Hepatocyte (in vitro differentiated cells): ENCODE measurements at regions not wholly inside any gene's neighbourhood (a gene's known extent, or its start where the extent isn't known, plus 50 kb on each side); places are given as distances from the start of the nearest gene placed in this dataset.
"Not testable (repeated sequence)": the region's sequence is repeated elsewhere in the genome, so short reads cannot be mapped to it uniquely, and the experiment has no call there.

ENCODE experiments used
- DNase-seq: peaks from one replicate; pipeline ENCODE4 v3.0.0-alpha.2; 2016; ENCODE audit warnings: low spot score
- H2AFZ ChIP-seq: fragments of 200-600 bp; sonication (generic); 2 replicates; pipeline ENCODE4 v1.6.0; 2016; ENCODE audit warnings: antibody characterized with exemption, mild to moderate bottlenecking
- H3K27ac ChIP-seq: fragments of 200-600 bp; sonication (generic); 2 replicates; pipeline ENCODE4 v1.5.1; 2016; ENCODE audit warnings: mild to moderate bottlenecking
- H3K27me3 ChIP-seq: fragments of 200-600 bp; sonication (generic); 2 replicates; pipeline ENCODE4 v1.6.1; 2016
- H3K36me3 ChIP-seq: fragments of 200-600 bp; sonication (generic); replicated peaks from 2 replicates; pipeline ENCODE4 v1.5.1; 2016; ENCODE audit warnings: low read depth; ENCODE audit not compliant: insufficient read depth
- H3K4me1 ChIP-seq: fragments of 200-600 bp; sonication (generic); 2 replicates; pipeline ENCODE4 v1.5.1; 2016; ENCODE audit warnings: mild to moderate bottlenecking, moderate library complexity; ENCODE audit not compliant: insufficient read depth
- H3K4me2 ChIP-seq: fragments of 200-600 bp; sonication (generic); 2 replicates; pipeline ENCODE4 v1.6.0; 2016
- H3K4me3 ChIP-seq: fragments of 200-600 bp; sonication (generic); 2 replicates; pipeline ENCODE4 v1.5.1; 2016; ENCODE audit warnings: mild to moderate bottlenecking
- H3K79me2 ChIP-seq: fragments of 200-600 bp; sonication (generic); 2 replicates; pipeline ENCODE4 v1.6.0; 2017; ENCODE audit warnings: mild to moderate bottlenecking
- H3K9me2 ChIP-seq: fragments of 200-600 bp; sonication (generic); replicated peaks from 2 replicates; pipeline ENCODE4 v1.6.0; 2017; ENCODE audit warnings: mild to moderate bottlenecking; ENCODE audit not compliant: insufficient read depth
- H3K9me3 ChIP-seq: fragments of 200-600 bp; sonication (generic); 2 replicates; pipeline ENCODE4 v1.5.1; 2016; ENCODE audit warnings: low read depth, mild to moderate bottlenecking
- H4K20me1 ChIP-seq: fragments of 200-600 bp; sonication (generic); 2 replicates; pipeline ENCODE4 v1.6.0; 2016; ENCODE audit warnings: mild to moderate bottlenecking; ENCODE audit not compliant: insufficient read depth, poor library complexity, severe bottlenecking
- CTCF ChIP-seq: fragments of 200-600 bp; sonication (generic); IDR thresholded peaks from 2 replicates; pipeline ENCODE4 v1.5.1; 2016; ENCODE audit warnings: antibody characterized with exemption, mild to moderate bottlenecking; ENCODE audit not compliant: poor library complexity
- EZH2 ChIP-seq: fragments of 200-600 bp; sonication (generic); IDR thresholded peaks from 2 replicates; pipeline ENCODE4 v1.6.1; 2016; ENCODE audit warnings: antibody characterized with exemption, mild to moderate bottlenecking, borderline replicate concordance
- EZH2phosphoT487 ChIP-seq: fragments of 200-600 bp; sonication (generic); IDR thresholded peaks from one replicate; pipeline ENCODE4 v1.6.1; 2018; ENCODE audit warnings: antibody characterized with exemption, mild to moderate bottlenecking, low read depth, moderate library complexity; ENCODE audit not compliant: unreplicated experiment, severe bottlenecking
- WGBS: methylation state at CpG from one replicate; pipeline ENCODE4 v1.1.6; 2016; ENCODE audit warnings: low lambda C conversion rate; ENCODE audit errors: missing lambda C conversion rate; 5-methylcytosine and 5-hydroxymethylcytosine counted together

- H3K4me1 ChIP-seq, H2AFZ ChIP-seq, H3K9me3 ChIP-seq, H3K4me2 ChIP-seq, DNase-seq, H4K20me1 ChIP-seq, H3K79me2 ChIP-seq, H3K27ac ChIP-seq, H3K9me2 ChIP-seq, H3K36me3 ChIP-seq, H3K27me3 ChIP-seq, H3K4me3 ChIP-seq: not testable (repeated sequence)
- 89% methylated on average over 10 of the region's 10 CpGs for WGBS
These were observed 415.2 kb upstream of the NPAP1 start for GRCh38 chr15:24260407-24260806.

GRCh38 chr15:24260854-24261253 is 414.7 kb upstream of the NPAP1 start:
- not testable (repeated sequence) for H3K4me1 ChIP-seq, H3K27ac ChIP-seq, H3K4me3 ChIP-seq, H3K9me2 ChIP-seq, DNase-seq, H3K36me3 ChIP-seq, H3K9me3 ChIP-seq, H3K27me3 ChIP-seq, H4K20me1 ChIP-seq, H3K79me2 ChIP-seq, H2AFZ ChIP-seq
- 68% methylated on average over 11 of the region's 25 CpGs for WGBS
- H3K4me2 ChIP-seq = peak overlapping the region; percentile 59

- H4K20me1 ChIP-seq, H3K36me3 ChIP-seq, H3K27ac ChIP-seq, H3K4me2 ChIP-seq, H2AFZ ChIP-seq, H3K9me3 ChIP-seq, DNase-seq, H3K27me3 ChIP-seq, H3K9me2 ChIP-seq, H3K4me1 ChIP-seq, H3K79me2 ChIP-seq, H3K4me3 ChIP-seq: not testable (repeated sequence)
- WGBS = 64% methylated on average over 7 of the region's 7 CpGs
These were observed 406.9 kb upstream of the NPAP1 start for GRCh38 chr15:24268536-24269165.

GRCh38 chr15:24269166-24269571 is 406.4 kb upstream of the NPAP1 start:
- Histone ChIP-seq H3K36me3 (no peaks in the 10 kb centered on the region), H2AFZ (no peak overlapping the region), H3K4me1 (no peaks in the 10 kb centered on the region), H3K4me3 (no peak overlapping the region), H3K27ac (peak overlapping the region; percentile 8), H3K9me2 (no peaks in the 10 kb centered on the region), H3K4me2 (no peak overlapping the region), H4K20me1 (no peaks in the 10 kb centered on the region), H3K27me3 (no peaks in the 10 kb centered on the region), H3K79me2 (no peaks in the 10 kb centered on the region), H3K9me3 (no peaks in the 10 kb centered on the region)
- 53% methylated on average over 4 of the region's 4 CpGs for WGBS
- DNase-seq = peak; percentile 7
- no peak for TF ChIP-seq EZH2
- no peak for TF ChIP-seq EZH2phosphoT487

- Histone ChIP-seq H3K36me3 (no peaks in the 10 kb centered on the region), H3K79me2 (no peaks in the 10 kb centered on the region), H3K9me3 (no peaks in the 10 kb centered on the region), H3K27ac (no peak overlapping the region), H4K20me1 (no peaks in the 10 kb centered on the region), H3K27me3 (no peaks in the 10 kb centered on the region), H3K4me1 (no peaks in the 10 kb centered on the region), H3K9me2 (no peaks in the 10 kb centered on the region), H3K4me3 (no peak overlapping the region), H3K4me2 (no peak overlapping the region), H2AFZ (no peak overlapping the region)
- DNase-seq = no peak
- no peak for TF ChIP-seq EZH2phosphoT487
- TF ChIP-seq EZH2 = no peak
- TF ChIP-seq CTCF = no peak
- WGBS = 83% methylated on average over 13 of the region's 13 CpGs
These were observed 405.7 kb upstream of the NPAP1 start for GRCh38 chr15:24269923-24270322.

GRCh38 chr15:24271496-24272244 is 403.9 kb upstream of the NPAP1 start:
- peak; percentile 10 for DNase-seq
- H3K4me3 ChIP-seq, H3K4me2 ChIP-seq, H3K27me3 ChIP-seq, H2AFZ ChIP-seq, H3K36me3 ChIP-seq, H4K20me1 ChIP-seq, H3K27ac ChIP-seq, H3K4me1 ChIP-seq, H3K9me2 ChIP-seq, H3K9me3 ChIP-seq, H3K79me2 ChIP-seq: not testable (repeated sequence)
- 59% methylated on average over 5 of the region's 5 CpGs for WGBS
